SK-N-SH treated with all-trans-retinoic acid at 6 μM for 48 hours (cell line): ENCODE measurements at regions not wholly inside any gene's neighbourhood (a gene's known extent, or its start where the extent isn't known, plus 50 kb on each side); places are given as distances from the start of the nearest gene placed in this dataset.

Experiments
- ATAC-seq: fragments of 200-7000 bp; cut with Tn5 transposase; 3 replicates; pipeline ENCODE4 v1.9.1; 2020; ENCODE audit warnings: mild to moderate bottlenecking, moderate library complexity
- ARNTL ChIP-seq: fragments of 450-650 bp; formaldehyde crosslinking; IDR thresholded peaks from 2 replicates; pipeline ENCODE4 v1.5.0; 2020; ENCODE audit warnings: low read depth, mild to moderate bottlenecking, moderate library complexity, borderline replicate concordance
- BACH2 ChIP-seq: fragments of 250-450 bp; sonication (Bioruptor Pico); IDR thresholded peaks from 2 replicates; pipeline ENCODE4 v1.9.0; 2021; ENCODE audit warnings: mild to moderate bottlenecking, borderline replicate concordance
- CREB5 ChIP-seq: fragments of 250-450 bp; sonication (Bioruptor Pico); IDR thresholded peaks from 2 replicates; pipeline ENCODE4 v1.5.1; 2020; ENCODE audit warnings: low read depth, mild to moderate bottlenecking, moderate library complexity
- CSDC2 ChIP-seq: fragments of 250-450 bp; sonication (Bioruptor Pico); IDR thresholded peaks from 2 replicates; pipeline ENCODE4 v1.5.0; 2020; ENCODE audit warnings: mild to moderate bottlenecking, moderate library complexity
- CSRNP3 ChIP-seq: fragments of 250-450 bp; sonication (Bioruptor Pico); IDR thresholded peaks from 2 replicates; pipeline ENCODE4 v1.5.1; 2021; ENCODE audit warnings: mild to moderate bottlenecking, moderate library complexity
- ESRRG ChIP-seq: fragments of 250-450 bp; sonication (Bioruptor Pico); IDR thresholded peaks from 2 replicates; pipeline ENCODE4 v1.6.1; 2021; ENCODE audit warnings: mild to moderate bottlenecking
- GLIS3 ChIP-seq: fragments of 250-450 bp; sonication (Bioruptor Pico); IDR thresholded peaks from 2 replicates; pipeline ENCODE4 v1.5.0; 2020; ENCODE audit warnings: mild to moderate bottlenecking, moderate library complexity
- ISL1 ChIP-seq: fragments of 250-450 bp; sonication (Bioruptor Pico); IDR thresholded peaks from 2 replicates; pipeline ENCODE4 v2.1.2; 2022; ENCODE audit warnings: mild to moderate bottlenecking, moderate library complexity
- OSR1 ChIP-seq: fragments of 250-450 bp; sonication (Bioruptor Pico); IDR thresholded peaks from 2 replicates; pipeline ENCODE4 v1.8.0; 2022; ENCODE audit warnings: moderate library complexity, mild to moderate bottlenecking, inconsistent platforms
- POU6F1 ChIP-seq: fragments of 250-450 bp; sonication (Bioruptor Pico); IDR thresholded peaks from 2 replicates; pipeline ENCODE4 v1.8.0; 2021; ENCODE audit warnings: low read depth, mild to moderate bottlenecking, moderate library complexity, borderline replicate concordance
- PPARA ChIP-seq: fragments of 250-450 bp; sonication (Bioruptor Pico); IDR thresholded peaks from 2 replicates; pipeline ENCODE4 v1.5.0; 2020; ENCODE audit warnings: mild to moderate bottlenecking, borderline replicate concordance
- RARB ChIP-seq: fragments of 250-450 bp; sonication (Bioruptor Pico); IDR thresholded peaks from 2 replicates; pipeline ENCODE4 v1.8.0; 2021; ENCODE audit warnings: mild to moderate bottlenecking, moderate library complexity
- SNAI2 ChIP-seq: fragments of 250-450 bp; sonication (Bioruptor Pico); IDR thresholded peaks from 2 replicates; pipeline ENCODE4 v1.5.0; 2020; ENCODE audit warnings: mild to moderate bottlenecking, moderate library complexity
- TCF4 ChIP-seq: fragments of 250-450 bp; sonication (Bioruptor Pico); IDR thresholded peaks from 2 replicates; pipeline ENCODE4 v1.8.0; 2021; ENCODE audit warnings: mild to moderate bottlenecking, moderate library complexity, borderline replicate concordance
- TOX ChIP-seq: fragments of 250-450 bp; sonication (Bioruptor Pico); IDR thresholded peaks from 2 replicates; pipeline ENCODE4 v1.8.0; 2021; ENCODE audit warnings: mild to moderate bottlenecking, moderate library complexity, borderline replicate concordance
- TSHZ2 ChIP-seq: fragments of 250-450 bp; sonication (Bioruptor Pico); IDR thresholded peaks from 2 replicates; pipeline ENCODE4 v1.5.0; 2020; ENCODE audit warnings: mild to moderate bottlenecking, moderate library complexity
- ZC3H10 ChIP-seq: fragments of 250-450 bp; sonication (Bioruptor Pico); IDR thresholded peaks from 2 replicates; pipeline ENCODE4 v1.5.1; 2021; ENCODE audit warnings: mild to moderate bottlenecking, moderate library complexity
- ZFP3 ChIP-seq: fragments of 250-450 bp; sonication (Bioruptor Pico); IDR thresholded peaks from 2 replicates; pipeline ENCODE4 v1.5.0; 2020; ENCODE audit warnings: mild to moderate bottlenecking, moderate library complexity
- ZFP30 ChIP-seq: fragments of 450-650 bp; formaldehyde crosslinking; IDR thresholded peaks from 2 replicates; pipeline ENCODE4 v1.5.0; 2022; ENCODE audit warnings: mild to moderate bottlenecking, moderate library complexity
- ZNF565 ChIP-seq: fragments of 450-650 bp; formaldehyde crosslinking; conservative IDR thresholded peaks from 2 replicates; pipeline ENCODE4 v1.5.0; 2020; ENCODE audit warnings: low read depth, mild to moderate bottlenecking, moderate library complexity
- ZNF70 ChIP-seq: fragments of 450-650 bp; formaldehyde crosslinking; IDR thresholded peaks from 2 replicates; pipeline ENCODE4 v1.5.0; 2020; ENCODE audit warnings: mild to moderate bottlenecking, moderate library complexity
- ZNF8 ChIP-seq: fragments of 450-650 bp; formaldehyde crosslinking; IDR thresholded peaks from 2 replicates; pipeline ENCODE4 v1.5.0; 2020; ENCODE audit warnings: mild to moderate bottlenecking, moderate library complexity

GRCh38 chr5:153907170-153907775 is 131.4 kb downstream of the FAM114A2 start (continued):
- TF ChIP-seq CREB5 (CRISPR knock-in tag) (no peak), TCF4 (CRISPR knock-in tag) (no peak)

GRCh38 chr5:153905219-153905618 is 133.5 kb downstream of the FAM114A2 start:
- TF ChIP-seq TOX (CRISPR knock-in tag) (no peak), ZFP30 (no peak), CSRNP3 (CRISPR knock-in tag) (no peak), PPARA (no peak), OSR1 (no peak), SNAI2 (CRISPR knock-in tag) (no peak), TSHZ2 (no peak), ARNTL (CRISPR knock-in tag) (no peak), ZNF565 (CRISPR knock-in tag) (no peak), CSDC2 (CRISPR knock-in tag) (no peak), RARB (CRISPR knock-in tag) (no peak), ZFP3 (CRISPR knock-in tag) (no peak), BACH2 (CRISPR knock-in tag) (no peak), POU6F1 (CRISPR knock-in tag) (no peak), ISL1 (CRISPR knock-in tag) (no peak)
- no peak for ATAC-seq

GRCh38 chr5:153903321-153903720 is 135.4 kb downstream of the FAM114A2 start:
- TF ChIP-seq ZC3H10 (CRISPR knock-in tag) (no peak), GLIS3 (CRISPR knock-in tag) (no peak)
- ATAC-seq, result no peak

- TF ChIP-seq RARB (CRISPR knock-in tag) (no peak), TCF4 (CRISPR knock-in tag) (no peak), ZFP30 (no peak), SNAI2 (CRISPR knock-in tag) (no peak), CSRNP3 (CRISPR knock-in tag) (no peak), TSHZ2 (no peak), ZNF70 (CRISPR knock-in tag) (no peak), ISL1 (CRISPR knock-in tag) (no peak), ZNF565 (CRISPR knock-in tag) (no peak), CSDC2 (CRISPR knock-in tag) (no peak), ESRRG (CRISPR knock-in tag) (no peak), OSR1 (no peak), CREB5 (CRISPR knock-in tag) (no peak), PPARA (no peak), ZNF8 (CRISPR knock-in tag) (no peak), ARNTL (CRISPR knock-in tag) (no peak), GLIS3 (CRISPR knock-in tag) (no peak)
- no peak for ATAC-seq
Observed at GRCh38 chr5:153902016-153902415, 136.7 kb downstream of the FAM114A2 start.
